Ishikawa (cell line): ENCODE measurements at regions not wholly inside any gene's neighbourhood (a gene's known extent, or its start where the extent isn't known, plus 50 kb on each side); places are given as distances from the start of the nearest gene placed in this dataset.

Experiments
- CEBPB ChIP-seq: IDR thresholded peaks from 2 replicates; pipeline ENCODE4 v1.6.1; 2012
- EP300 ChIP-seq: IDR thresholded peaks from 2 replicates; pipeline ENCODE4 v1.6.1; 2012; ENCODE audit warnings: borderline replicate concordance
- NFIC ChIP-seq: IDR thresholded peaks from 2 replicates; pipeline ENCODE4 v1.6.1; 2012
- RAD21 ChIP-seq: IDR thresholded peaks from 2 replicates; pipeline ENCODE4 v1.6.1; 2012; ENCODE audit warnings: low read depth
- TCF12 ChIP-seq: IDR thresholded peaks from 2 replicates; pipeline ENCODE4 v1.6.1; 2012; ENCODE audit warnings: low read depth
- ZBTB7A ChIP-seq: IDR thresholded peaks from 2 replicates; pipeline ENCODE4 v1.6.1; 2012; ENCODE audit warnings: low read depth
- TF ChIP-seq, protein P1 (sequence below): IDR thresholded peaks from 2 replicates; pipeline ENCODE4 v1.6.1; 2012
- TF ChIP-seq, protein P2 (sequence below): IDR thresholded peaks from 2 replicates; pipeline ENCODE4 v1.6.1; 2012

DNA sequence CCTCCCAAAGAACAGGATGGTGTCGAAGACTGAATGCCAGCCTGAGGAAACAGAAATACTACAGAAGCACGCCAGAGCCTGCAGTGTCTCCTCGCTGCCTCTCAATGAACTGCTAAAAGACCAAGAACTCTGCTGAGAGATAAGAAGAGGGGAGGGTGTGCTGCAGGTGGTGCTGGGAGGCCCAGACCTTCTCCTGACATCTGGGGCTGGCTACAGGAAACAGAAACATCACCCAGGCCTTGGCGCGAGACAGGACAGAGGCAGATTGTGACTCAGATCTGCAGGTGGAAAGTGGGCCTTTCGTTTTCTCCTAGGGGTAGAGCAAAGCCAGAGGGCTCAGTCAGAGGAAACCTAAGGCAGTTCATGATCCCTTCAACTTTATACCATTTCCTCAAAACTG is 250.3 kb upstream of the TCF4 start:
- TF ChIP-seq, protein P1, sequence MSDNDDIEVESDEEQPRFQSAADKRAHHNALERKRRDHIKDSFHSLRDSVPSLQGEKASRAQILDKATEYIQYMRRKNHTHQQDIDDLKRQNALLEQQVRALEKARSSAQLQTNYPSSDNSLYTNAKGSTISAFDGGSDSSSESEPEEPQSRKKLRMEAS, result no peak
- no peak for TF ChIP-seq TCF12
- TF ChIP-seq, protein P2, sequence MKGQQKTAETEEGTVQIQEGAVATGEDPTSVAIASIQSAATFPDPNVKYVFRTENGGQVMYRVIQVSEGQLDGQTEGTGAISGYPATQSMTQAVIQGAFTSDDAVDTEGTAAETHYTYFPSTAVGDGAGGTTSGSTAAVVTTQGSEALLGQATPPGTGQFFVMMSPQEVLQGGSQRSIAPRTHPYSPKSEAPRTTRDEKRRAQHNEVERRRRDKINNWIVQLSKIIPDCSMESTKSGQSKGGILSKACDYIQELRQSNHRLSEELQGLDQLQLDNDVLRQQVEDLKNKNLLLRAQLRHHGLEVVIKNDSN, result no peak
- no peak for TF ChIP-seq CEBPB
- TF ChIP-seq NFIC, result no peak
- no peak for TF ChIP-seq RAD21
- no peak for TF ChIP-seq EP300
- TF ChIP-seq ZBTB7A, result no peak
